Esophagus squamous epithelium (tissue), 4 donors: ENCODE measurements at regions not wholly inside any gene's neighbourhood (a gene's known extent, or its start where the extent isn't known, plus 50 kb on each side); places are given as distances from the start of the nearest gene placed in this dataset.

ENCODE experiments used
- CTCF ChIP-seq, 6 experiments: fragments of 450-650 bp in 4 of 6; fragments of 200-600 bp in 2 of 6; sonication (generic) in 2 of 6; IDR thresholded peaks; one replicate each; pipeline ENCODE4 v1.5.1; 2016 to 2019; ENCODE audit warnings: antibody characterized with exemption in 6 of 6, mild to moderate bottlenecking in 4 of 6, moderate library complexity in 4 of 6
- POLR2A ChIP-seq, 4 donors: fragments of 450-650 bp; IDR thresholded peaks; one replicate each; pipeline ENCODE4 v1.6.1; 2017; ENCODE audit warnings: antibody characterized with exemption in 4 of 4, mild to moderate bottlenecking in 4 of 4, moderate library complexity in 3 of 4

GRCh38 chr1:164977561-164977960 is 379.0 kb downstream of the LMX1A start:
- no peak for TF ChIP-seq CTCF (IDR thresholded peaks at IDR 0.05)
- TF ChIP-seq POLR2A (IDR thresholded peaks at IDR 0.05), result no peak
